Left lung (tissue), 4 donors: ENCODE measurements at regions not wholly inside any gene's neighbourhood (a gene's known extent, or its start where the extent isn't known, plus 50 kb on each side); places are given as distances from the start of the nearest gene placed in this dataset.

ENCODE experiments used
- ATAC-seq: fragments of 200-7000 bp; cut with Tn5 transposase; one replicate; pipeline ENCODE4 v1.9.1; 2020; ENCODE audit warnings: moderate library complexity
- DNase-seq, 4 donors: peaks; one replicate each; pipeline ENCODE4 v3.0.0-alpha.2; 2013 to 2020
- H3K27ac ChIP-seq, 2 donors: fragments of 200-600 bp; sonication (generic) in 1 of 2; one replicate each; pipeline versions ENCODE4 v1.5.0 to v1.8.0; 2020 to 2021
- H3K27me3 ChIP-seq, 2 donors: fragments of 200-600 bp; sonication (generic) in 1 of 2; one replicate each; pipeline versions ENCODE4 v1.5.0 to v1.8.0; 2020 to 2021
- H3K36me3 ChIP-seq, 2 donors: fragments of 200-600 bp; sonication (generic) in 1 of 2; one replicate each; pipeline versions ENCODE4 v1.5.0 to v1.8.0; 2020 to 2021
- H3K4me1 ChIP-seq, 2 donors: fragments of 200-600 bp; one replicate each; pipeline ENCODE4 v1.8.0; 2021
- H3K4me3 ChIP-seq, 2 donors: fragments of 200-600 bp; sonication (generic) in 1 of 2; one replicate each; pipeline versions ENCODE4 v1.5.0 to v1.8.0; 2020 to 2021; ENCODE audit warnings: mild to moderate bottlenecking in 1 of 2
- H3K9me3 ChIP-seq, 2 donors: fragments of 200-600 bp; sonication (generic) in 1 of 2; one replicate each; pipeline versions ENCODE4 v1.5.0 to v1.8.0; 2020 to 2021
- CTCF ChIP-seq, 2 donors: fragments of 200-600 bp; sonication (generic) in 1 of 2; IDR thresholded peaks; one replicate each; pipeline versions ENCODE4 v1.5.0 to v1.8.0; 2021; ENCODE audit warnings: antibody characterized with exemption in 2 of 2
- intact Hi-C, 2 donors: fragments of 100-400 bp; cut with DNase I; formaldehyde crosslinking; loops; one replicate each; pipeline versions ENCODE4 v1.11.2 to v1.14.2; 2022
- donor health status: DM: no; HTN: yes; CAD: no.
- donor health status: DM: no; HTN: no; CAD: no.

GRCh38 chr1:244235157-244235556 lies 184.1 kb downstream of the ZBTB18 start:
- no peak for DNase-seq
- Histone ChIP-seq H3K27ac (no peak overlapping the region), H3K4me3 (no peak overlapping the region), H3K4me1 (peaks cover 0 to 8% of the 10 kb centered on the region in 2 donors), H3K9me3 (no peaks in the 10 kb centered on the region), H3K36me3 (no peaks in the 10 kb centered on the region), H3K27me3 (peaks cover 0 to 14% of the 10 kb centered on the region in 2 donors)
- no peak for TF ChIP-seq CTCF (IDR thresholded peaks at IDR 0.05)
- intact Hi-C loops: no loop called here
- no peak for ATAC-seq

GRCh38 chr1:244236101-244236500 lies 185.0 kb downstream of the ZBTB18 start:
- H3K9me3 ChIP-seq: no peaks in the 10 kb centered on the region
- no peak for TF ChIP-seq CTCF (IDR thresholded peaks at IDR 0.05)
- no peak overlapping the region for H3K4me3 ChIP-seq
- ATAC-seq (no peak), DNase-seq (no peak)
- H3K27ac ChIP-seq: no peak overlapping the region
- peaks cover 0 to 9% of the 10 kb centered on the region in 2 donors for H3K27me3 ChIP-seq
- H3K4me1 ChIP-seq: peaks cover 0 to 7% of the 10 kb centered on the region in 2 donors
- no peaks in the 10 kb centered on the region for H3K36me3 ChIP-seq
- intact Hi-C loops: no loop called here

- DNase-seq (no peak), ATAC-seq (no peak)
- peaks cover 0 to under 1% of the 10 kb centered on the region in 2 donors for H3K4me1 ChIP-seq
- intact Hi-C loops: no loop called here
- no peak overlapping the region for H3K27ac ChIP-seq
- H3K4me3 ChIP-seq: no peak overlapping the region
- TF ChIP-seq CTCF (IDR thresholded peaks at IDR 0.05): no peak
- no peaks in the 10 kb centered on the region for H3K36me3 ChIP-seq
- H3K27me3 ChIP-seq: peaks cover 0 to 2% of the 10 kb centered on the region in 2 donors
- H3K9me3 ChIP-seq: no peaks in the 10 kb centered on the region
These were observed 185.6 kb downstream of the ZBTB18 start for GRCh38 chr1:244236721-244237120.

GRCh38 chr1:244237445-244237844 lies 186.4 kb downstream of the ZBTB18 start:
- no peaks in the 10 kb centered on the region for H3K9me3 ChIP-seq
- no peaks in the 10 kb centered on the region for H3K36me3 ChIP-seq
- no peak for DNase-seq
- no peak for TF ChIP-seq CTCF (IDR thresholded peaks at IDR 0.05)
- H3K27ac ChIP-seq: no peak overlapping the region
- no peaks in the 10 kb centered on the region for H3K4me1 ChIP-seq
- peak; percentile 33 for ATAC-seq
- H3K27me3 ChIP-seq: no peaks in the 10 kb centered on the region
- intact Hi-C loops: no loop called here
- no peak overlapping the region for H3K4me3 ChIP-seq

GRCh38 chr1:244239261-244239770 lies 188.2 kb downstream of the ZBTB18 start:
- ATAC-seq (no peak), DNase-seq (no peak)
- no peaks in the 10 kb centered on the region for H3K9me3 ChIP-seq
- intact Hi-C loops: no loop called here
- no peaks in the 10 kb centered on the region for H3K4me1 ChIP-seq
- no peak overlapping the region for H3K27ac ChIP-seq
- no peaks in the 10 kb centered on the region for H3K36me3 ChIP-seq
- no peaks in the 10 kb centered on the region for H3K27me3 ChIP-seq
- H3K4me3 ChIP-seq: no peak overlapping the region
- TF ChIP-seq CTCF (IDR thresholded peaks at IDR 0.05): no peak
